B cell (primary cell): ENCODE measurements at regions not wholly inside any gene's neighbourhood (a gene's known extent, or its start where the extent isn't known, plus 50 kb on each side); places are given as distances from the start of the nearest gene placed in this dataset.

Experiments
- ATAC-seq: fragments of 200-7000 bp; cut with Tn5 transposase; one replicate; pipeline ENCODE4 v1.10.0; 2021; ENCODE audit warnings: low read depth, mild to moderate bottlenecking, moderate number of reproducible peaks, moderate library complexity
- CTCF ChIA-PET: fragments of 350-600 bp; sonication (Branson Sonifier 250); formaldehyde crosslinking; loops from one replicate; lab custom pipeline; 2021; ENCODE audit warnings: antibody characterized with exemption, inconsistent platforms; lab: Charles Lee
- POLR2A ChIA-PET: fragments of 350-600 bp; sonication (Branson Sonifier 250); formaldehyde crosslinking; loops from one replicate; lab custom pipeline; 2021; ENCODE audit warnings: antibody characterized with exemption; lab: Charles Lee
- DNase-seq: peaks from one replicate; pipeline ENCODE4 v3.0.0; 2013
- H2AFZ ChIP-seq: 2 replicates; pipeline ENCODE4 v1.6.1; 2012; ENCODE audit warnings: mild to moderate bottlenecking, low read depth, low read length; ENCODE audit not compliant: insufficient read depth, poor library complexity, severe bottlenecking
- H3K27ac ChIP-seq, 2 donors: 1 replicate in 1 of 2; 2 replicates in 1 of 2; pipeline ENCODE4 v1.5.1; 2012 to 2013; ENCODE audit warnings: low read length in 2 of 2, mild to moderate bottlenecking in 2 of 2, moderate library complexity in 1 of 2
- H3K27me3 ChIP-seq, 4 experiments: fragments of 200-600 bp in 1 of 4; sonication (generic) in 1 of 4; replicated peaks in 1 of 4; 1 replicate in 2 of 4; 2 replicates in 2 of 4; pipeline versions ENCODE4 v1.6.1 to v1.7.0; 2013 to 2016; ENCODE audit warnings: low read length in 3 of 4, mild to moderate bottlenecking in 2 of 4, mixed read lengths in 1 of 4, moderate library complexity in 1 of 4; ENCODE audit not compliant: insufficient read depth in 4 of 4, control insufficient read depth in 3 of 4; ENCODE audit errors: control extremely low read depth in 1 of 4
- H3K36me3 ChIP-seq, 2 experiments: replicated peaks in 1 of 2; 1 replicate in 1 of 2; 2 replicates in 1 of 2; pipeline versions ENCODE4 v1.6.1 to v1.7.1; 2013; ENCODE audit warnings: low read length in 1 of 2; ENCODE audit not compliant: insufficient read depth in 2 of 2, control insufficient read depth in 1 of 2; ENCODE audit errors: control extremely low read depth in 1 of 2, extremely low read depth in 1 of 2
- H3K4me1 ChIP-seq, 2 donors: fragments of 200-600 bp in 1 of 2; sonication (generic) in 1 of 2; 1 replicate in 1 of 2; 2 replicates in 1 of 2; pipeline versions ENCODE4 v1.5.1 to v1.6.1; 2013 to 2017; ENCODE audit warnings: low read length in 2 of 2; ENCODE audit not compliant: control insufficient read depth in 2 of 2, insufficient read depth in 2 of 2
- H3K4me2 ChIP-seq: replicated peaks from 2 replicates; pipeline ENCODE3; 2012; ENCODE audit warnings: mild to moderate bottlenecking, low read depth, low read length; ENCODE audit not compliant: poor library complexity, severe bottlenecking
- H3K4me3 ChIP-seq, 5 experiments: fragments of 200-600 bp in 1 of 5; sonication (generic) in 1 of 5; 1 replicate in 3 of 5; 2 replicates in 2 of 5; pipeline versions ENCODE4 v1.5.1 to v1.7.0; 2011 to 2016; ENCODE audit warnings: low read length in 4 of 5, mild to moderate bottlenecking in 4 of 5, low read depth in 2 of 5, control low read depth in 1 of 5, moderate library complexity in 1 of 5; ENCODE audit not compliant: insufficient read depth in 1 of 5; ENCODE audit errors: control extremely low read depth in 1 of 5, extremely low read depth in 1 of 5
- H3K79me2 ChIP-seq: fragments of 200-600 bp; sonication (generic); one replicate; pipeline ENCODE4 v1.6.0; 2016; ENCODE audit warnings: low read length; ENCODE audit not compliant: control insufficient read depth, insufficient read depth
- H3K9ac ChIP-seq: fragments of 200-600 bp; sonication (generic); 2 replicates; pipeline ENCODE4 v1.6.1; 2017; ENCODE audit warnings: mild to moderate bottlenecking, low read length, moderate library complexity
- H3K9me3 ChIP-seq, 3 donors: one replicate each; pipeline versions ENCODE4 v1.6.1 to v1.7.1; 2013; ENCODE audit warnings: low read length in 2 of 3; ENCODE audit not compliant: control insufficient read depth in 2 of 3, insufficient read depth in 1 of 3; ENCODE audit errors: control extremely low read depth in 1 of 3
- H4K20me1 ChIP-seq: 2 replicates; pipeline ENCODE4 v1.6.0; 2012; ENCODE audit warnings: mild to moderate bottlenecking, low read length; ENCODE audit not compliant: insufficient read depth, control insufficient read depth, poor library complexity, severe bottlenecking
- H3K27ac Mint-ChIP-seq: one replicate; pipeline ENCODE4 v1.8.0; 2021; ENCODE audit warnings: mixed read lengths
- H3K27me3 Mint-ChIP-seq: one replicate; pipeline ENCODE4 v1.8.0; 2021; ENCODE audit warnings: mixed read lengths
- H3K4me1 Mint-ChIP-seq: one replicate; pipeline ENCODE4 v1.8.0; 2021; ENCODE audit warnings: mixed read lengths
- H3K4me3 Mint-ChIP-seq: one replicate; pipeline ENCODE4 v1.8.0; 2021; ENCODE audit warnings: mixed read lengths
- H3K9me3 Mint-ChIP-seq: one replicate; pipeline ENCODE4 v1.8.0; 2022; ENCODE audit warnings: mixed read lengths; ENCODE audit not compliant: insufficient read depth
- CTCF ChIP-seq: fragments of 200-600 bp; IDR thresholded peaks from one replicate; pipeline ENCODE4 v1.8.0; 2022; ENCODE audit warnings: antibody characterized with exemption, mild to moderate bottlenecking
- EZH2 ChIP-seq: IDR thresholded peaks from 2 replicates; pipeline ENCODE4 v1.6.1; 2012; ENCODE audit warnings: borderline replicate concordance, low read depth, mild to moderate bottlenecking, moderate library complexity, low read length; ENCODE audit not compliant: insufficient read depth, poor library complexity, severe bottlenecking
- WGBS: methylation state at CpG from one replicate; pipeline ENCODE4 v1.1.5; 2013; ENCODE audit warnings: missing lambda C conversion rate; ENCODE audit not compliant: insufficient coverage; 5-methylcytosine and 5-hydroxymethylcytosine counted together
- intact Hi-C: fragments of 100-400 bp; cut with micrococcal nuclease; formaldehyde crosslinking; loops from one replicate; pipeline ENCODE4 v1.10.0; 2022

GRCh38 chr9:1261266-1261665, 211.1 kb downstream of the DMRT2 start:
- no peaks in the 10 kb centered on the region for H3K27me3 Mint-ChIP-seq
- no peaks in the 10 kb centered on the region for H3K4me1 Mint-ChIP-seq
- Histone ChIP-seq H3K4me2 (no peak overlapping the region), H3K27ac (no peak overlapping the region), H3K9ac (no peak overlapping the region), H2AFZ (no peak overlapping the region), H3K4me3 (no peak overlapping the region), H4K20me1 (no peaks in the 10 kb centered on the region), H3K9me3 (peaks cover 0 to 5% (median 0%) of the 10 kb centered on the region in 3 donors), H3K4me1 (no peaks in the 10 kb centered on the region), H3K36me3 (no peaks in the 10 kb centered on the region), H3K27me3 (peaks cover 0 to 2% (median 0%) of the 10 kb centered on the region in 4 experiments), H3K79me2 (no peaks in the 10 kb centered on the region)
- POLR2A ChIA-PET = no interaction called here
- DNase-seq (no peak), ATAC-seq (no peak)
- H3K27ac Mint-ChIP-seq = no peak overlapping the region
- H3K4me3 Mint-ChIP-seq = no peak overlapping the region
- intact Hi-C loops = no loop called here
- no CpG with 5 or more reads among the region's 2 CpGs for WGBS
- CTCF ChIA-PET = no interaction called here
- H3K9me3 Mint-ChIP-seq = no peaks in the 10 kb centered on the region
- TF ChIP-seq EZH2 (no peak), CTCF (no peak)

- TF ChIP-seq CTCF (no peak), EZH2 (no peak)
- no peaks in the 10 kb centered on the region for H3K9me3 Mint-ChIP-seq
- ChIA-PET POLR2A (no interaction called here), CTCF (no interaction called here)
- Histone ChIP-seq H3K79me2 (no peaks in the 10 kb centered on the region), H3K4me1 (no peaks in the 10 kb centered on the region), H3K36me3 (no peaks in the 10 kb centered on the region), H3K27me3 (no peaks in the 10 kb centered on the region), H3K4me2 (no peak overlapping the region), H3K9me3 (peaks cover 0 to 5% (median 0%) of the 10 kb centered on the region in 3 donors), H2AFZ (no peak overlapping the region), H4K20me1 (no peaks in the 10 kb centered on the region), H3K27ac (no peak overlapping the region), H3K9ac (no peak overlapping the region), H3K4me3 (no peak overlapping the region)
- H3K4me3 Mint-ChIP-seq = no peak overlapping the region
- ATAC-seq = no peak
- 88% methylated on average over 5 of the region's 6 CpGs for WGBS
- DNase-seq = no peak
- H3K4me1 Mint-ChIP-seq = no peaks in the 10 kb centered on the region
- no peak overlapping the region for H3K27ac Mint-ChIP-seq
- H3K27me3 Mint-ChIP-seq = no peaks in the 10 kb centered on the region
- intact Hi-C loops = no loop called here
These were observed 212.0 kb downstream of the DMRT2 start for GRCh38 chr9:1261879-1262766.
